Trophoblast cell (in vitro differentiated cells and primary cell): ENCODE measurements at regions not wholly inside any gene's neighbourhood (a gene's known extent, or its start where the extent isn't known, plus 50 kb on each side); places are given as distances from the start of the nearest gene placed in this dataset.

ENCODE experiments used
- DNase-seq, 2 donors: peaks; one replicate each; pipeline ENCODE4 v3.0.0-alpha.2; 2016
- H2AFZ ChIP-seq: 2 replicates; pipeline ENCODE4 v1.6.1; 2013; ENCODE audit warnings: low read length, moderate library complexity, mild to moderate bottlenecking; ENCODE audit not compliant: insufficient read depth, poor library complexity
- H2AK5ac ChIP-seq: 2 replicates; pipeline ENCODE4 v1.6.1; 2013; ENCODE audit warnings: mild to moderate bottlenecking, low read length
- H2BK120ac ChIP-seq: 2 replicates; pipeline ENCODE4 v1.6.1; 2013; ENCODE audit warnings: low read length, mild to moderate bottlenecking, moderate library complexity; ENCODE audit not compliant: insufficient read depth, poor library complexity
- H2BK12ac ChIP-seq: 2 replicates; pipeline ENCODE4 v1.6.1; 2013; ENCODE audit warnings: mild to moderate bottlenecking, low read length, moderate library complexity
- H2BK5ac ChIP-seq: 2 replicates; pipeline ENCODE4 v1.6.1; 2013; ENCODE audit warnings: low read length, low read depth, moderate library complexity, mild to moderate bottlenecking; ENCODE audit not compliant: poor library complexity
- H3K14ac ChIP-seq: 2 replicates; pipeline ENCODE4 v1.6.1; 2013; ENCODE audit warnings: mild to moderate bottlenecking, low read length
- H3K18ac ChIP-seq: 2 replicates; pipeline ENCODE4 v1.6.1; 2013; ENCODE audit warnings: mild to moderate bottlenecking, low read length
- H3K23ac ChIP-seq: 2 replicates; pipeline ENCODE4 v1.6.1; 2013; ENCODE audit warnings: low read length
- H3K27ac ChIP-seq: 2 replicates; pipeline ENCODE4 v1.5.1; 2013; ENCODE audit warnings: low read depth, mild to moderate bottlenecking, inconsistent platforms, low read length, moderate library complexity
- H3K27me3 ChIP-seq: 2 replicates; pipeline ENCODE4 v1.6.1; 2013; ENCODE audit warnings: inconsistent platforms, mild to moderate bottlenecking, low read length, moderate library complexity; ENCODE audit not compliant: insufficient read depth
- H3K36me3 ChIP-seq, 2 experiments: 1 replicate in 1 of 2; 2 replicates in 1 of 2; pipeline ENCODE4 v1.6.1; 2013; ENCODE audit warnings: low read length in 2 of 2, mild to moderate bottlenecking in 2 of 2, moderate library complexity in 1 of 2; ENCODE audit not compliant: insufficient read depth in 2 of 2, control insufficient read depth in 1 of 2
- H3K4ac ChIP-seq: 2 replicates; pipeline ENCODE4 v1.6.1; 2013; ENCODE audit warnings: low read depth, mild to moderate bottlenecking, low read length, moderate library complexity
- H3K4me1 ChIP-seq, 2 experiments: 1 replicate in 1 of 2; 2 replicates in 1 of 2; pipeline ENCODE4 v1.6.1; 2013; ENCODE audit warnings: low read length in 2 of 2, mild to moderate bottlenecking in 2 of 2, moderate library complexity in 1 of 2; ENCODE audit not compliant: insufficient read depth in 2 of 2, control insufficient read depth in 1 of 2
- H3K4me2 ChIP-seq: 2 replicates; pipeline ENCODE4 v1.6.1; 2013; ENCODE audit warnings: inconsistent platforms, mild to moderate bottlenecking, low read length, moderate library complexity
- H3K4me3 ChIP-seq: 2 replicates; pipeline ENCODE4 v1.5.1; 2013; ENCODE audit warnings: mild to moderate bottlenecking, low read depth, low read length, inconsistent platforms
- H3K79me1 ChIP-seq: one replicate; pipeline ENCODE4 v1.6.1; 2013; ENCODE audit warnings: low read length
- H3K79me2 ChIP-seq: 2 replicates; pipeline ENCODE4 v1.6.1; 2013; ENCODE audit warnings: low read length, mild to moderate bottlenecking; ENCODE audit not compliant: control insufficient read depth, insufficient read depth, poor library complexity
- H3K9ac ChIP-seq: 2 replicates; pipeline ENCODE4 v1.6.1; 2013; ENCODE audit warnings: mild to moderate bottlenecking, low read length
- H3K9me3 ChIP-seq: 2 replicates; pipeline ENCODE4 v1.6.1; 2013; ENCODE audit warnings: low read depth, mild to moderate bottlenecking, control low read depth, inconsistent platforms, low read length; ENCODE audit not compliant: insufficient read depth
- H4K12ac ChIP-seq: 2 replicates; pipeline ENCODE4 v1.6.1; 2013; ENCODE audit warnings: low read depth, mild to moderate bottlenecking, low read length, moderate library complexity
- H4K8ac ChIP-seq: 2 replicates; pipeline ENCODE4 v1.6.1; 2013; ENCODE audit warnings: low read depth, mild to moderate bottlenecking, low read length, moderate library complexity
- H4K91ac ChIP-seq: one replicate; pipeline ENCODE4 v1.6.1; 2013; ENCODE audit warnings: low read depth, mild to moderate bottlenecking, low read length, moderate library complexity
- whole genome bisulfite sequencing: extraction: QIAGEN DNeasy Blood & Tissue Kit; methylation state at CpG from one replicate; pipeline ENCODE4 v1.1.7; 2013; ENCODE audit warnings: missing lambda C conversion rate; ENCODE audit not compliant: insufficient read length, insufficient coverage; ENCODE audit errors: extremely low coverage; 5-methylcytosine and 5-hydroxymethylcytosine counted together

DNA sequence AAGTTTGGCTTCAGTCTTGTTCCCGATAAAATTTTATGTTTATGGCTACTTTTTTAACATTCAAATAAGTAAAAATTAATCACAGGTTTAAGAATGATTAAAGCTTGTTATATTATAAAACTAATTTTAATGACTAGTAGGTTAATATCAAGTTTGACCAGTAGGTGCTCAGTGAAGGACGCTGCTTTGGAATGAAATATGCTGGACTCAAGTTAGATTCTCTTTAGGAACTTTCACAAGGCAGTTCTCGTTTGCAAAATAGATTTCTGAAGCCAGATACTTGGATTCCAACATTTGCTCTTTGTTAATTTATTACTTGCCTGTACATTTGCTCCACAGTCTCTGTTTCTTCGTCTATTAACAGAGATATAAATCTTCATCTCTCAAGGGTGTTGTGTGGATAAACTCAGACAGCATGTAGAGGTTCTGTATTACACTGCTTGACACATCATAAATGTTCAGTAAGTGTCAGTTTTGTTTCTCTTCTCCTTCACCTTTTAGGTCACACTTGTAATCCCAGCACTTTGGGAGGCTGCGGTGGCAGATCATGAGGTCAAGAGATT lies 432.8 kb upstream of the CHRM3 start:
- Histone ChIP-seq H3K79me1 (peaks cover 5% of the 10 kb centered on the region), H2BK5ac (no peak overlapping the region), H4K8ac (no peak overlapping the region), H3K4me3 (no peak overlapping the region), H3K4ac (no peak overlapping the region), H2BK120ac (no peak overlapping the region), H3K9me3 (no peaks in the 10 kb centered on the region), H2AK5ac (no peak overlapping the region), H3K27me3 (no peaks in the 10 kb centered on the region), H3K23ac (no peak overlapping the region), H3K4me1 (peaks cover 0 to 5% of the 10 kb centered on the region in 2 experiments), H3K18ac (no peak overlapping the region), H3K36me3 (no peaks in the 10 kb centered on the region), H3K4me2 (no peak overlapping the region), H3K9ac (no peak overlapping the region), H2BK12ac (no peak overlapping the region), H4K91ac (no peak overlapping the region), H4K12ac (no peak overlapping the region), H2AFZ (no peak overlapping the region), H3K14ac (no peak overlapping the region), H3K27ac (no peak overlapping the region), H3K79me2 (no peaks in the 10 kb centered on the region)
- no peak for DNase-seq
- no CpG with 5 or more reads among the region's 5 CpGs for WGBS

DNA sequence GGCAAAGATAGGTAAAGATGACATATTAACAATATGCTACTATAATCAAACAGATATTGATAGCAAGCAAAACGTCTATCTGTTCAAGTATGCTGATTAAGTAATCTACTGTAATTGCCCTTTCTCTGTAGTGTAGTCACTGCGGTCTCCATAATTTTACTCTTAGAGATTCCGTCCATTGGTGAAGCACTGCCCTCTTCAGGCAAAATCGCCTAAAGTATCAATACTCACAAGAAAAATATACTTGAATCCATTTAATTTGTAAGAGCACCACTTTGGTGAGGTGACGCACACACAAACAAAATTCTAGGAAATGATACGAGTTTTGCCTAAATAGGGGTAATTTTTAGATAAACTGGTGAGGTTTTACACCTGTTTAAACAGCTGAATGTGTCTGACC lies 434.6 kb upstream of the CHRM3 start:
- H3K36me3 ChIP-seq, result no peaks in the 10 kb centered on the region
- no peak overlapping the region for H2AFZ ChIP-seq
- H3K27me3 ChIP-seq, result no peaks in the 10 kb centered on the region
- no CpG with 5 or more reads among the region's 6 CpGs for WGBS
- H3K18ac ChIP-seq, result no peak overlapping the region
- H3K27ac ChIP-seq, result no peak overlapping the region
- H3K79me1 ChIP-seq, result peaks cover 5% of the 10 kb centered on the region
- H2AK5ac ChIP-seq, result no peak overlapping the region
- no peak overlapping the region for H3K14ac ChIP-seq
- no peak overlapping the region for H3K23ac ChIP-seq
- H4K91ac ChIP-seq, result no peak overlapping the region
- H3K4me2 ChIP-seq, result no peak overlapping the region
- no peak overlapping the region for H2BK120ac ChIP-seq
- H3K9me3 ChIP-seq, result no peaks in the 10 kb centered on the region
- H4K8ac ChIP-seq, result no peak overlapping the region
- H2BK12ac ChIP-seq, result no peak overlapping the region
- no peak overlapping the region for H3K4me3 ChIP-seq
- peak; percentile 10 to 59 for DNase-seq
- no peak overlapping the region for H3K9ac ChIP-seq
- H4K12ac ChIP-seq, result no peak overlapping the region
- H3K79me2 ChIP-seq, result no peaks in the 10 kb centered on the region
- peaks cover 0 to 5% of the 10 kb centered on the region in 2 experiments for H3K4me1 ChIP-seq
- no peak overlapping the region for H2BK5ac ChIP-seq
- H3K4ac ChIP-seq, result no peak overlapping the region

DNA sequence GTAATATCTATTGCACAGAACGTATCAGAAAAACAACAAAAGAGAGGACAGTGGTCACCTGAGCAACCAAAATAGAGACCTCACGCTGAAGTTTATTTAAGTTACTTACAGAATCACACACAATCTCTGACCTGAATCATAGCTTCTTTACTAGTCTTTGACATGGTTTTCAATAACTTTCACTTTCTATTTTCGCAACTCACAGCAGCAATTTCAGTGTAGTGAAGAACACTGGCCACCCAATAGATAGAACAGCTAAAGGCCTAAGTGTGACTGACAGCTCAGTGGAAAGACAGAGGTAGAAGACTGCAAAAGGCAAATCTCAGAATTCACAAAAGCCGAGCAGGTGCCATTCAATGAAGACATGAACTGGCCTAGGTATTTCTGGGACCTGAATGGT lies 435.6 kb upstream of the CHRM3 start:
- Histone ChIP-seq H3K4ac (no peak overlapping the region), H3K9me3 (no peaks in the 10 kb centered on the region), H2AK5ac (no peak overlapping the region), H3K4me2 (no peak overlapping the region), H3K4me3 (no peak overlapping the region), H3K18ac (no peak overlapping the region), H3K14ac (no peak overlapping the region), H2BK120ac (no peak overlapping the region), H4K8ac (no peak overlapping the region), H3K9ac (no peak overlapping the region), H3K27me3 (no peaks in the 10 kb centered on the region), H3K79me2 (no peaks in the 10 kb centered on the region), H3K79me1 (peaks cover 5% of the 10 kb centered on the region), H3K27ac (no peak overlapping the region), H2BK12ac (no peak overlapping the region), H3K36me3 (no peaks in the 10 kb centered on the region), H3K23ac (no peak overlapping the region), H4K12ac (no peak overlapping the region), H2AFZ (no peak overlapping the region), H4K91ac (no peak overlapping the region), H2BK5ac (no peak overlapping the region), H3K4me1 (peaks cover 0 to 3% of the 10 kb centered on the region in 2 experiments)
- WGBS, result no CpG with 5 or more reads among the region's 4 CpGs
- no peak for DNase-seq

DNA sequence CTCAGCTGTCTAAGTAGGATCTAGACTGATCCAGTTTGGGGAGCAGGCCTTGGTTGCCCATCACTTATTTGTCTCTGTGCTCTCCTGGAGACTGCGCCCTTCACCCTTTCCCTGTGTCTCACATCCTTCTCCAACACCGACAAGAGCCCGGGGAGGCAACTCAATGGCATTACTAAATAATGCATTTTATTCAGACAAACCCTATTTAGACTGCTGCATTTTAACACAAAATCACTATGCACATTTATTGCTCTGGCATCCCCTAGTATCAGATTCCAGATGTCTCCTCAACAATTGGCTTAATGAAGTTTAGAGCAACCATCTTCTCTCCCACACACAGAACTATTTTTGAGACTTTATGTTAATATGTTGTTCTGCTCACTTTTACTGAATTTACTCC lies 436.4 kb upstream of the CHRM3 start:
- no peaks in the 10 kb centered on the region for H3K9me3 ChIP-seq
- no peak overlapping the region for H3K4ac ChIP-seq
- H3K4me1 ChIP-seq, result no peaks in the 10 kb centered on the region
- no peak overlapping the region for H3K4me2 ChIP-seq
- H4K12ac ChIP-seq, result no peak overlapping the region
- H4K91ac ChIP-seq, result no peak overlapping the region
- H4K8ac ChIP-seq, result no peak overlapping the region
- no peak overlapping the region for H3K27ac ChIP-seq
- no peak overlapping the region for H2AK5ac ChIP-seq
- WGBS, result no CpG with 5 or more reads among the region's 3 CpGs
- no peak overlapping the region for H3K14ac ChIP-seq
- no peaks in the 10 kb centered on the region for H3K36me3 ChIP-seq
- H3K18ac ChIP-seq, result no peak overlapping the region
- H3K79me2 ChIP-seq, result no peaks in the 10 kb centered on the region
- H3K23ac ChIP-seq, result no peak overlapping the region
- H3K27me3 ChIP-seq, result no peaks in the 10 kb centered on the region
- H2BK5ac ChIP-seq, result no peak overlapping the region
- H2AFZ ChIP-seq, result no peak overlapping the region
- no peak overlapping the region for H3K9ac ChIP-seq
- H3K4me3 ChIP-seq, result no peak overlapping the region
- H2BK120ac ChIP-seq, result no peak overlapping the region
- no peaks in the 10 kb centered on the region for H3K79me1 ChIP-seq
- no peak for DNase-seq
- no peak overlapping the region for H2BK12ac ChIP-seq
